ENCODE measurements at regions not wholly inside any gene's neighbourhood (a gene's known extent, or its start where the extent isn't known, plus 50 kb on each side); places are given as distances from the start of the nearest gene placed in this dataset.
"Not testable (repeated sequence)": the region's sequence is repeated elsewhere in the genome, so short reads cannot be mapped to it uniquely, and the experiment has no call there.

GRCh38 chr18:14952444-14953077 lies 204.6 kb downstream of the ANKRD30B start:
- not testable (repeated sequence) for TF ChIP-seq CTCF, POLR2A (IDR thresholded peaks at IDR 0.05)

Data from Peyer's patch (tissue), 4 donors.